Stimulated activated CD4-positive, alpha-beta T cell treated with anti-CD3 and anti-CD28 coated beads, Interleukin-1b, Interleukin-23, amount 100 ng/mL, for 4 hours (primary cell): ENCODE measurements at regions not wholly inside any gene's neighbourhood (a gene's known extent, or its start where the extent isn't known, plus 50 kb on each side); places are given as distances from the start of the nearest gene placed in this dataset.
"Not testable (repeated sequence)": the region's sequence is repeated elsewhere in the genome, so short reads cannot be mapped to it uniquely, and the experiment has no call there.

Experiments
- DNase-seq, 2 donors: peaks; one replicate each; pipeline ENCODE4 v3.0.0-alpha.2; 2020; ENCODE audit warnings: low read depth in 2 of 2

- no peak for DNase-seq
Observed at GRCh38 chr3:107942951-107943749, 147.7 kb downstream of the CD47 start.

GRCh38 chr3:107942244-107942643 is 148.6 kb downstream of the CD47 start:
- peak in 1 of 2 donors; percentile 7 for DNase-seq

DNA sequence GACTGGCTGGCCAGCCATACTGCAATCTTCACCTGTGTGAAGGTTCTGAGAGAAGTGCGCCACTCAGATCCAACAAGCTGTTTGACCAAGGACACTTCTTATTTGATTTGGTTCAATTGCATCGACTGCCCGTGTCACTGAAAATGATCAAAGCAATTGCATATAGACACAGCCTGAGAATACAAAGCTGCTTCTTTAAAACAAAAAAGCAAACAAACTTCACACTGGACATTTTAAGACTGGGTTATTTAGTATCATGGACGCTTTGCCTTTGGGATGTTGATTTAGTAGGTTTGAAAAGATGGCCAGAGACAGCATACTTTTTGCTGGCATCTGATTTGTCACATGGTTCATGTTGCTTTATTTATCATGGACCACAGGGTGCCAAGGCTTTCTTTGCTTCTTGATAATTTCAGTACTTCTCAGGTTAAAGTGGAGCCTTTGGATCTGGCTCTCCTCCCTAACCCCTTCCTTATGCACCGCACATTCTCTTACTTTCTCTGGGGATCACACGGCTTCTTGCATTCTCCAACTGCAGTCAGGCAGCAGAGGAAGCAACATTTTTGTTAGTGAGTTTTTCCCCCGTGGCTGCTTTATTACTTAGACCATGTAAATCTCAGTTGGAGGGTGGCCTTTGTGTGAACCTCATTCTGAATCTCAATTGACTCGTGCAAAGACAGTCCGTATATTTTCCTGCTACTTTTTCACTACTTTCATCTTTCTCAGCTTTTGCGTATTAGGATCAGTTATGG is 151.0 kb downstream of the CD47 start:
- DNase-seq = no peak

DNA sequence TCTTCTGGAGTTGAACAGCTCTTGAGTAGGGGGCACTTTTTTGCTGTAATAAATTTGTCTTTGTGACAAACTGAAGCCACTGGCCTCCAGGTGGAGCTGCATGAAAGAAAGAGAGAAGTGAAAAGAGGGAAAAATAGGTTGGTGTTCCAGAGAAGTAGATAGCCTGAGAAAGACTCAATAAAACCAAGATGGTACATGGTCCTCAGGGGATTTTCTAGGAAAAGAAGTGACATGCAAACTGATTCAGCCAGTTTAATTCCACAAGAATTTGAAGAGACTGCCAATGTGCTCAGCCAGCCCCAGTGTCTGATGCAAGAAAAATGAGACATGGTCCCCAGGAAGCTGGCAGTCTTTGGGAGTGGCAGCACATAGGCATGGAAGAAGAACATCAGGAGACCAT is 152.7 kb downstream of the CD47 start:
- no peak for DNase-seq

DNA sequence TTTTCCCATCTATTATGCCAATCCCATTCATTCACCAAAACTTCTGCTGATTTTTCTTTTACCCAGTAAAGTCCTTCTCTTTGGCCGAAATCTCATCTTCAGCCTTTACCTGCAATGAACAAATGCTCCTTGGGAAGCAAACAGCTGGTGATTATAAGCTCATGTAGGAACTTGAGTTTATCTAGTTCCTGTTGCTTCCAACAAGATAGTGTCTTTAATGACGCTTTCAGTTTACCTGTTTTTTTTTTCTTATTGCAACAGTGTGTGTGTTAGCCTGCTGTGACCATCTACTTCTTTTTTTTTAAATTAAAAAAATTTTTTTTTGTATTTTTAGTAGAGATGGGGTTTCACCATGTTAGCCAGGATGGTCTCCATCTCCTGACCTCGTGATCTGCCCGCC is 156.0 kb downstream of the CD47 start:
- no peak for DNase-seq

- no peak for DNase-seq
Observed at GRCh38 chr3:107933450-107933849, 157.4 kb downstream of the CD47 start.

DNA sequence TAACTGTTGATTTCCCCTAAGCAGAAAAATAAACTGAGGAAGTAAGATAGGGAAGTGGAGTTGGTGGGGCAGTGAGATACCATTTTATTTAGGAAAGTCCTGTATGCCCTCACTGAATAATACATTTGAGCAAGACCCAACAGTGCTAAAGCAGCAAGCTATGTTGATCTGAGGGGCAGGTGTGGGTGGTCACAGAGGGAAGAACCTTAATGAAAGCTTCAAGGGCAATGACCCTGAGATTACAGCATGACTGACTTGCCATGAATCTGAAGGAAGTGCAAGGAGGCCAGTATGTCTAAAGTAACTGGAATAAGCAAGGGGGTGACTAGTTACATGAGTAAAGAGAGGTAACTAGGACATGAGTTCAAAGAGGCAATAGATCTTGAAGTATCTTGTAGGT is 159.5 kb downstream of the CD47 start:
- no peak for DNase-seq

DNA sequence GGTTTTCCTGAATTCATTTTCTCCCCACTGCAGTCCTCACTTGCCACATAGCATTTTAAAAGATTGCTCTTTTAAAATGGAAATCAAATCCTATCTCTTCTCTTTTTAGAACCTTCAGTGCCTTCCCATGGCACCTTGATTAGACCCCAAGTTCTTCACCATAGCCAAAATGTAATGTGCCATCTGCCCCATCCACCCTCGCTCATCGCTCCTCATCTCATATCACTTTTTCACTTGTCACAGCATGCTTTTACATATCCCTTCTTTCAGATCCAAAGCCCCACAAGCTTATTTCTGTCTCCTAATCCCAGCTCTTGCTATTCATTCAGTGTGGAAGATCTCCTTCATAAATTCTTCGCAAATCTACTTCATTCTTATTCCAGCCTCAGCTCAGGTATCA is 161.7 kb downstream of the CD47 start:
- DNase-seq = no peak

DNA sequence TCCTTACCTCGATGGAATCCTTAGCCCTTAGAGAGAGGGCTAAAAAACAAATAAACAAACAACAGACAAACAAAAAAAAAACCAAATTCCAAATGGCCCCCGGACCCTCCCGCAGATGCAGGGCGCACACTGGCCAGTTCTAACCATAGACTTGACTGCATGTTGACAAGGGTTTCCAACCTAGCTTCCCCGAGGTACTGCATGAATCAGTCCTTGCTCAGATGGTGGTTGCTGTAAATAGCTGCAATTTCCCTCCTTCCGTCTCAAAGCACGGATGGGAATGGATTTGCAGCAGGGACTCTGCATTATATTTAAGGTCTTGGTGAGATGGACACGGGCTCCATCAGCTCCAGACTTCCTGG is 162.8 kb downstream of the CD47 start:
- no peak for DNase-seq

GRCh38 chr3:107927361-107928083 is 163.3 kb downstream of the CD47 start:
- peak; percentile 55 to 62 for DNase-seq

DNA sequence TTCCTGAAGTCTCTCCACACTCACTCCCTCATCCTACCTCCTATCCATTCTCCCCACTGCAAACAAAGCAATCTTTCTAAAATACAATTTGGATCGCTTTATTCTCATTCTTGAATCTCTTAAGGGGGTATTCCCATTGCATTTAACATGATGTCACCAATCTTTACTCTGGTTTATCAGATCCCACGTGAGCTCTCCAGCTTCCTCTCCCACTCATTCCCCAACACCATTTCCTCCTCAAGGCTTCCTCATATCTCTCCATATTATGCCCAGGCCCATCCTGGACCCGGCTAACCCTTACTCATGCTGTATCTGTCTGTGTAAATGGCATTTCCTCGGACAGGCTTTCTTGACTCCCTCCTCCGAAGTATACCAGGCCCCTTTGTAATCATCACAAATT is 165.0 kb downstream of the CD47 start:
- no peak for DNase-seq

GRCh38 chr3:107921038-107921437 is 169.8 kb downstream of the CD47 start:
- no peak for DNase-seq

GRCh38 chr3:107920538-107920937 is 170.3 kb downstream of the CD47 start:
- no peak for DNase-seq

GRCh38 chr3:107919239-107919638 is 171.6 kb downstream of the CD47 start:
- DNase-seq = no peak

- DNase-seq = no peak
Observed at GRCh38 chr3:107916171-107916570, 174.7 kb downstream of the CD47 start.

DNA sequence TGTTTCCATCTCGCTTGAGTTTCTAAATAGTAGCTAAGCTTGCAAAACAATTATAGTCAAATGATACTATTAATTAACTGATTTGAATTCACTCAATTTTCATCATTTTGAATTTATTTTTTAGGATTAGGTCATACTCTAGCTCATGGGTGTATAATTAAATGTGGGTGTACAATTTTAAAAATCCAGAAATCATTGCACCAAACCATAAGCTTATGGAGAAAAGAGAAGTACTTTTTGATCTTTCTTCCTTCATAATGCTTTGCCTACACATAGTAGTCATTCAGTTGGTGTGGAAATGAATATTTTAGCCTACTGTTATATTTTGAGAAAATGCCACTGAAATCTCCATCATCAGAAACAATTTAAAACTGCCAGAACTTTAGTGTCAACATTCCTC is 175.1 kb downstream of the CD47 start:
- no peak for DNase-seq

DNA sequence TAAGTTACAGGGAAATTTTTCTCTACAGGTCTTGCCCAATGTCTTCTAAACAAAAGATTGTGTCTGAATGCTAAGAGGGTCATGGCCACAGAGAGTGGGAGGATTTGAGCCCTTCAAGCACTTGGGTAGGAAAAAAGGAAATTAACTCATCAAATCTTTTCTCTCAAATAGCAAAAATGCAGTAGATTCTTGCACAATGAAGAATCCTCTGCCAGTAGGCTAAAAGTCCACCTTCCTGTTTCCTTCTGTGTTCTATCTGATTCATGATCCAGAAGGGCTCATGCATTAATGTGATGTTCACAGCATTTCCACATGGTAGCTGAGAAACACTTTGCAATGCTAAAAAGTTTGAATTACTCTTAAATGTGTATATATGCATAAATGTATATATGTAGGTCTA is 177.1 kb downstream of the CD47 start:
- DNase-seq = no peak

DNA sequence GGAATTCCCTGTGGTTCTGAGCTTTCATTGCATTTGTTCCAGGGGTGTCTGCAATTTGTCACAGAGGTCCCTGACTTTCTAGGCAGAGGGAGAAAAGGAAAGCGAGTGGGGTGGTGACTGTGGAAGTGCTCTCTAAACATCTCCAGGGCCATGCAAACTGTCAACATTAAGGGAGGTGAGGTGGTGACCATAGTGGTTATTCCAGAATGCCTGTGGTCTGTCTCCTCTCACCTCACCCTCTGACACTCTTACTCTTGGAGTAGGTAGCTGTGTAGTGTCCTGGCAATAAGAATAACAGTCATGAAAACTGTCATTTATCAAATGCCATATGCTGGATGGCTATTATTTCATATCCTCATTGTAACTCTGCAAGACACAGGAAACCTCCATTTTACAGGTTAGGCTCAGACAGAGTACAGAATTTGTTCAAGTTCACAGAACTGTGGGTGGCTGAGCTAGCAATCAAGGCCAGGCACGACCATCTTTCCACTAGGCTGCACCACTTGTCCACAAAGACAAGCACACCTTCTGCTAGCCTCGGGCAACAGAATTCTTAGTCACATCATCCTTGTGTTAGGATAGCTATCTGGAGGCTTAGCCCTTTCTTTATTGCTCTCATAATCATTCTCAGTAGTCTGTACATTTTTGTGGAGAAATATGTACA is 179.4 kb downstream of the CD47 start:
- no peak for DNase-seq

DNA sequence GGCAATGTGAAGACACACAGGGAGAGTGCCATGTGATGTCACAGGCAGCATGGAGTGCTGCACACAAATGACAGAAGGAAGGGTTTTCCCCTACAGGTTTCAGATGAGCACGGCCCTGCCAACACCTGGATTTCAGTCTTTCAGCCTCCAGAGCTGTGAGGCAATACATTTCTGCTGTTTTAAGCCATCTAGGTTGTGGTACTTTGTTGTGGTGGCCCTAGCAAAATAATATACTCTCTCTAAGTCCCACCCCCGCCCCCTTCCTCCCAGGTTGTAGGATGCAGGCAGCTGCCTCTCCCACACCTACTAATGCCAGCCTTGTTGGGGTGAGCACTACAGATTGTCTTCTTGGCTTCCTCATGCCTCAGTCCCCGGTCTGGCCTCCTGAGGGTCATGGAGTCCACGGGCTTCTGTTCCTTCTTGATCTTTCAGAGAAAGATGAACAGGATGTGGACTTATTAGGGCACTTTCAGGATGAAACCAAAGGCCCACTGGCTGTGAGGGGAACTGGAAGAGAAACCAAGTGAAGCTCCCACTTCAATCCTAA is 180.0 kb downstream of the CD47 start:
- peak in 1 of 2 donors; percentile 11 for DNase-seq

GRCh38 chr3:107909583-107909982 is 181.2 kb downstream of the CD47 start:
- DNase-seq = not testable (repeated sequence)

- no peak for DNase-seq
Observed at GRCh38 chr3:107907996-107908395, 182.8 kb downstream of the CD47 start.

GRCh38 chr3:107904536-107905066 is 186.2 kb downstream of the CD47 start:
- no peak for DNase-seq
